ENCODE measurements at regions not wholly inside any gene's neighbourhood (a gene's known extent, or its start where the extent isn't known, plus 50 kb on each side); places are given as distances from the start of the nearest gene placed in this dataset.

DNA sequence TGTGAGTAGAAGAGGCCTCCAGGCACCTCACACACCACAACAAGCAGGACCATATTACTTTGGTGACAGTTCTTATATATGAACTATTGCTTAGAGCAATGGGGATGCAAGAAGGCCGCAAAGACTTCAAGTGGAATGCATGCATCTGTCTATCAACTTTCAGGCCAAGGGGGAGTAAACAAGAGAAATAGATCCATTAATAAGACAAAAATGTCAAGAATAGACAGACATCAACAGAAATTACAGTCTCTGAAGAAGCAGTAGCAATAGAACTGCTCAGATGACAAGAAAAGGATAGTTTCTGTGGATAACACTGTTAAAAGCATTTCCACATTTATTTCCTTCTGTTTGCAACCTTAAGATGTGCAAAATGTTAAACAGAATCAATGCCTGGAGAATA is 1057.7 kb downstream of the UQCRFS1 start:
- TF ChIP-seq YY1 (IDR thresholded peaks at IDR 0.05; ENCODE audit: insufficient read depth, insufficient read length), result no peak
- no peak for TF ChIP-seq ZNF274 (IDR thresholded peaks at IDR 0.05; ENCODE audit: low read depth, low read length)

All from NT2/D1 (cell line).